GM18951 (cell line): ENCODE measurements at regions not wholly inside any gene's neighbourhood (a gene's known extent, or its start where the extent isn't known, plus 50 kb on each side); places are given as distances from the start of the nearest gene placed in this dataset.
"Not testable (repeated sequence)": the region's sequence is repeated elsewhere in the genome, so short reads cannot be mapped to it uniquely, and the experiment has no call there.

Experiments used
- POLR2A ChIP-seq: IDR thresholded peaks from 4 replicates; pipeline ENCODE4 v1.6.1; 2011; ENCODE audit warnings: mild to moderate bottlenecking; ENCODE audit not compliant: insufficient read length, insufficient read depth; ENCODE audit errors: extremely low read depth
- in situ Hi-C: fragments of 300-500 bp; cut with MboI; formaldehyde crosslinking; loops from one replicate; pipeline ENCODE4 v1.12.0; 2022; ENCODE audit warnings: low sequenced_read_pairs, mixed read lengths, inconsistent platforms; ENCODE audit not compliant: unreplicated experiment

DNA sequence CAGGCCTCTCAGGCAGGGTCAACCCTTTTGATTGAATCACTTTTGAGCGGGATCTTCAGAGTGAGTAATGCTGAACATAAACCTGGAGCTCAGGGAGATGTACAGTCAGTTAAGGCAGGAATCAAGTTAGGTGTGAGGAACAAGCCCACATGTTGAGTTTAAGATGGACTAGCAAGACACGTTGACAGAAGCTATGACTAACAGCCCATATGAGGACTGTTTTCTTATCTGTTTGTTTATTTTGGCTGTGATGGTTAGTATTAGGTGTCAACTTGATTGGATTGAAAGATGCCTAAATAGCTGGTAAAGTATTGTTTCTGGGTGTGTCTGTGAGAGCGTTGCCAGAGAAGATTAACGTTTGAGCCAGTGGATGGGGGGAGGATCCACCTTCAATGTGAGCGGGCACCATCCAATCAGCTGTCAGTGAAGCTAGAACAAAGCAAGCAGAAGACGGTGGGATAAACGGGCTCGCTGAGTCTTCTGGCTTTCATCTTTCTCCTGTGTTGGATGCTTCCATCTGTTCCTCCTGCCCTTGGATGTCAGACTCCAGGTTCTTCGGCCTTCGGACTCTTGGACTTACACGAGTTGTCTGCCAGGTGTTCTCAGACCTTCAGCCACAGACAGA, 232.3 kb upstream of the STAC start:
- in situ Hi-C loops, result no loop called here

DNA sequence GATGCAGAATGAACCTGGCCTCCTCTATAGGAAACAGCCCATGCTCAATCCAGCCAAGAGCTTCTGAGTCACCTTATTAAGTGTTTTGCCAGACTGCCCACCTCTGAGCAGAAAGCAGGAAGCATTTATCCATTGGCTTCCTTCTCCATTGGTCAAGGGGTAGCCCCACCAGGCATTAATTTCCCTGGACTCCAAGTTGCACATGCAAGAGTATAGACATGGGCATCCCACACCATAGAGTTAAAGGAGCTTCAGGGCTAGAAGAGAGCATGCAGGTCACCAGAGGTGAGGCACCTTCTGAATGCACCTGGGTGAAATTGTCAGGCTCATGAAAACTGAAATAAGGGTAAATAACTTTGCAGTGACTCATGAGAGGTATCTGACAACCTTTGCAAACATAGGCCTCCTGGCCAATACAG, 230.8 kb upstream of the STAC start:
- TF ChIP-seq POLR2A, result no peak
- in situ Hi-C loops, result no loop called here

More for the DNA sequence above, 232.3 kb upstream of the STAC start:
- no peak for TF ChIP-seq POLR2A

DNA sequence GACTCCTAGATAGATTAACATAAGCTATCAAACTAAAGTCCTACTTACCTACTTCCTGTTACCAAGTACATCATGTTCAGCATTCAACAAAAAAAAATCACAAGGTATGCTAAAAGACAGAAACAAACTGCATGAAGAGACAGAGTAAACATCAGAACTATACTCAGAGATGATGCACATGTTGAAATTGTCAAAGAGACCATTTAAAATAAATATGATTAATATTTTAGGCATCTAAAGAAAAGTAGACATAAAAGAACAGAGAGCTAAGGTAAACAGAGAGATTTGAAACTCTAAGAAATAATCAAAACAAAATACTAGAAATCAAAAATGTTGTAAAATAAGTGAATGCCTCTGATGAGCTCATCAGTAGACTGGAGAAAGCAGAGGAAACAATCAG, 224.8 kb upstream of the STAC start:
- no peak for TF ChIP-seq POLR2A
- in situ Hi-C loops, result no loop called here

DNA sequence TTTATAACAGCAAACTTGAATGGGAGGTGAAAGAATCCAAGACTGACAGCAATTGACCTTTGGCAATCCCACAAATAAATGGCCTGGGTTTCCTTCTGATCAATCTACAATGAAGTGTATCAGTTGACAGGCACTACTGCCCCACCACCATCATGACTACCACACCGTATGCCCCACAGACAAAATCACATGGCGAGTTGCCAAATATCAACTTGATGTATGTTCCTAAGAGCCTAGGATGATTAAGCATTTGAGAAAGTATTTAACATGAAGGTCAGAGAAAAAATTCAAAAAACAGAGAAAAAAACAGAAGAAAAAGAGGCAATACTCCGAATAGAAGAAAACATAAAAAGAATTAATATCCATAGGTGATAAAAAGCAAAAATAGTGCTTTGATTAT, 215.9 kb upstream of the STAC start:
- TF ChIP-seq POLR2A, result no peak
- in situ Hi-C loops, result no loop called here

DNA sequence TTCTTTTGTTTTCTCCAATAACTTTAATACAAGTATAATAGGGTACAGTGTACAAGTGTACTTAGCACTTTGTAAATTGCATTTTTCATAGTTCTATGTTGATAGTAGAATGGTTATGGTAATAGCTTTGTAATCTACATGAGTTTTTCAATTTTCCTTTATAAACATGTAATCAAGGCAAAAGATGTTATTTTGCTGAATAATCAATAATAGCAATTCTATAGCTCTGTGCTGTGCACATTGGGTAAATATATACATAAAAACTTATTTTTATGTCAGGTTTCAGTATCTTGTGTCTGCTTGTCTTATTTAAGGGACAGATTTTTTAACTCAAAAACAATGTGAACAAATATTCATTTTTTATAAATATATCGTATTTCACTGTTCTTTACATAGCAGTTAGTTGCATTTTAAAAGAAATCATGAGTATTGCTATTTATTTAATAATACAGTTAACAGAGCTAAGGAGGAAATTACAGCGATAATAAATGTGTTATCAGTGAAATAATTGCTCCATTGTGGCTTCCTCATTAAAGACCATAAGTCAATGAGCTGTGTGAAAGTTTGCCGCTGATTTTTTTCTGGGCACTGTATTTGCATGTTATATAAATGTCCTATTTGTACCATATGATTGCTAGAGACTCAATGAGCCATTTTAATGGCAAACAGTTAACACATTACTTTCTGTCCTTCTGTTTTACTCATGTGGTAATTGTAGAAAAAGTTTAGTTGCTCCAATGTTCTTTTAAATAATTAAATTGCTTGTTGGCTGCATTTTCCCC, 214.6 kb upstream of the STAC start:
- in situ Hi-C loops, result no loop called here
- TF ChIP-seq POLR2A, result no peak

DNA sequence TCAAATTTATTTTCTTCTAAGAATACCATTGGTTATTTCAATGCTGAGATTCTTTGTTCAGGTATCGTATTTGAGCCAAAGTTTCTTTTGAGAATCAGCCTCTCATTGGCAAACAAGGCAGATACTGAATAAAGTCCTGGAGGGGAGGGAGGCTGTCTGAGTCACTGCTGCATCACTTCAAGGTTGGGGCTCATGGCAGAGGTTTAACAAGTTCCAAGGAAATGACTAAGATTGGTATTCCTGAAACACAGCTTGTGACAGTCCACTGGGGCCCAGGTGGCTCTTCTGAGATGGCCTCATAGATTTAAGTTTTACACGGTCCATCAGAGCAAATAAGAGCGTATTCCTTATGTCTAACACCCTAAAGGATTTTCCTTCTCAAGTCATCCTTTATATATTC, 213.8 kb upstream of the STAC start:
- in situ Hi-C loops, result no loop called here
- no peak for TF ChIP-seq POLR2A

DNA sequence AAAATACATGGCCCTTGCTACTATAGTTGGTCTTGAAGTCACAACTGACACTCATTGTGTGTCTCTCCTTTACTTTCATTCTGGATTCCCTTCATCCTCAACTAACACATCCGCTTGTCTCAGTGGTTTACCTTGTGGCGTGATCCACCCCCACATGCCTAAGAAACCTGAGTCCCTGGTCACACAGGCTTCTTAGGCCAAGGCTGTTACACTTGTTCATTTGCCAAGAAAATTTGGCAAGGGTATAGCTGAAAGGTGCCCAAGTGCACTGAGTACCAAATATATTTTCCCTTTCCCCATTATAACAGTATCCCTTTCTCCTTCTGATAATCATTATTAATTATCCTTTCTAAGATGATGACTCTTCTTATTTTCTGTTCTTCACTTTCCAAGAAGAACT, 207.6 kb upstream of the STAC start:
- TF ChIP-seq POLR2A, result no peak
- in situ Hi-C loops, result no loop called here

DNA sequence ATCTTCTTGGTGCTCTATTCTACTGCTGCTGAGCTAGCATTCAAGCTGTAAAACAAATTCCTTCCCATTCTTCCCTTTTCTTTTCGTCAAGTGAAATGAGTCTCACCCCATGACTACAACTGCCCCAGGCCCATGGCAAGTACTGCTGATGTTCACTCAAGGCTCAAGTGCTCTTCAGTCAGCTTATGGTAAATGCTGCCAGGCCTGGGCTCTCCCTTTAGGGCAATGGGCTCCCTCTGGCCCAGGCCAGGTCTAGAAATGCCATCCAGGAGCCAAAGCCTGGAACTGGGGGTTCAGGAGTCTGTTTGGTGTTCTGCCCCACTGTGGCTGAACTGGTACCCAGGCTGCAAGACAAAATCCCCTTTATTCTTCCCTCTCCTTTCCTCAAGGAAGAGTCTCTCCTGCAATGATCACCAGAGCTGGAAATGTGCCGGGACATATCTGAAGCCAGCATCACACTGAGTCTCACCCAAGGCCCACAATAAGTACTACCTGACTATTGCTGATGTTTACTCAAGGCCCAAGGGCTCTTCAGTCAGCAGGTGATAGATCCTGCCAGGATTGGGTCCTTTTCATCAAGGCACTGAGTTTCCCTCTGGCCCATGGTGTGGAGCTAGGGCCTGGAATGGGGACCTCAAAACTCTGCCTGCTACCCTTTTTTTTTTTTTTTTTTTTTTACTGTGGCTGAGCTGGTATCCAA, 205.0 kb upstream of the STAC start:
- in situ Hi-C loops, result no loop called here
- no peak for TF ChIP-seq POLR2A

DNA sequence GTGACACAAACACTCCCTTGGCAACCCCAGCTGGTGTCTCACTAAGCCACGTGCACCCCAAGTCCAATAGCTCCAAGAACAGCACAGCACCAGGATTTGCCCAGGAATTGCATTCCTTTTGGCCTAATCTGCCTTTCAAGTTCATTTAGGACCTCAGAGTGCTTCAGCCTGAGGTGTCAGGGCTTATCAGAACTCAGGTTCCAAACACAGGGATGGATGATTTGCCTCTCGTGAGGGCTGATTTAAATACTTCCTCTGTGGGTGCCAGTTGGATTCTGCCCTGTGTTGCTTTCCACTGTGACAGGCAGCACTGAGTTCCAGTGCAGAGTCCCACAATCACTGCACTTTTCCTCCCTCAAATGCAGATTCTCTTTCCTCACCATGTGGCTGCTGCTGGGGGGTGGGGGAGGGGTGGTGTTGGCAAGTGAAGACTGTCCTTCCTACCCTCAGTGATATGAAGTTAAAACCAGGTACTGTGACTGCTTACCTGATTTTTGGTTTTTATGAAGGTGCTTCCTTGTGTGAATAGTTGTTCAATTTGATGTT, 204.3 kb upstream of the STAC start:
- in situ Hi-C loops, result no loop called here
- no peak for TF ChIP-seq POLR2A

DNA sequence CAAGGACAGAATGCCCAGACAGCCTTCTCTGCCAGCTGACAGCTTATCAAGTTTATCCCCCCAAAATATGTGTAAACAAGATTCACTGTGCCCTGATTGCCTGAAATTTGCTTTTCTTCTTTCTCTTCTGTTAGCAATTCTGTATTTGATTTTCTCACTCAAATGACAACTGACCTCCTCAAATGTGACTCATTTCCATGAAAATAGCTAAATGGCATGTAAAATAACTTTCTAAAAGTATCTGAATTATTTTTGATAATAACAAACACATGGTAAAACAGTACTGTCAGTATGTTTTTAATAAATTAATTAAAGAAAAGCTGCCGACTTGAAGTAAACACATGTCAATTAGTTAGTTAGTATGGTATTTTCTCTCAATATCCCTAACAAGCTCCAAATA, 202.3 kb upstream of the STAC start:
- in situ Hi-C loops, result no loop called here

DNA sequence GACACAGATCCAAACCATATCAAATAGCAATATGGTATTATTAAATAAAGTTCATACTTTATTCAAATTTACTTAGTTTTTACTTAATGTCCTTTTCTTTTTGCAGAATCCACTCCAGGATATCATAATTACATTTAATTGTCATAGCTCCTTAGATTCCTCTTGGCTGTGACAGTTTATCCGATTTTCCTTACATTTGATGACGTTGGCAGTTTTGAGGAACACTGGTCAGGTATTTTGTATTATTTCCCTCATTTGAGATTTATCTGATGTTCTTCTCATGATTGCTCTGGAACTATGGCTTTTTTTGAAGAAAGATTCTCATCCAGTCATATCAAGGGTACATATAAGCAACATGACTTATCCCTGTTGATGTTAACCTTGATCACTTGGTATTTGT, 198.3 kb upstream of the STAC start:
- in situ Hi-C loops, result no loop called here
- no peak for TF ChIP-seq POLR2A

More for the DNA sequence above, 202.3 kb upstream of the STAC start:
- no peak for TF ChIP-seq POLR2A

DNA sequence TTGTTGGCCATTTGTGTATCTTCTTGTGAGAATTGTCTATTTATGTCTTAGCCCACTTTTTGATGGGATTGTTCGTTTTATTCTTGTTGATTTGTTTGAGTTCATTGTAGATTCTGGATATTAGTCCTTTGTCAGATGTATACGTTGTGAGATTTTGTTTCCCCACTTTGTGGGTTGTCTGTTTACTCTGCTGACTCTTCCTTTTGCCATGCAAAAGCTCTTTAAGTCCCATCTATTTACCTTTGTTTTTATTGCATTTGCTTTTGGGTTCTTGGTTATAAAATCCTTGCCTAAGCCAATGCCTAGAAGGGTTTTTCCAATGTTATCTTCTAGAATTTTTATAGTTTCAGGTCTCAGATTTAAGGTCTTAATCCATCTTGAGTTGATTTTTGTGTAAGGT, 193.1 kb upstream of the STAC start:
- in situ Hi-C loops, result not testable (repeated sequence)

DNA sequence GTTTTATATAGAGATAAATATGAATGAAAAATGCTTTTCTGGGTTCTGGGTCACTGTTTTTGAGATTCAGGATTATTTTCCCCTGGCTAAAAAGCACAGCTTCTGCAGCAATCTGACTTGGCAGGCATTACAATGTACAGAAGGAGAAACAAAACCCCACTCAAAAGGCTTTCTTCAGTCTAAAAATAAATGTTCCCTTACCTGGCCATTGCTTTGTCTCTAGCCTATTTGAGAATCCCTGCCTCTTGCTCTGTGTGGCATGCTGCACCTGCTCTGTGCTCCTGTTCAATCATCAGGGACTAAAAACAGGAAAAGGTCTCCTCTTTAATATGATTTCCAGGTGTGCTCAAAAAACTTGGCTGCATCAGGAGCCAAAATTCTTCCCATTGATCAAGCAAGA, 187.4 kb upstream of the STAC start:
- in situ Hi-C loops, result no loop called here
- TF ChIP-seq POLR2A, result no peak

DNA sequence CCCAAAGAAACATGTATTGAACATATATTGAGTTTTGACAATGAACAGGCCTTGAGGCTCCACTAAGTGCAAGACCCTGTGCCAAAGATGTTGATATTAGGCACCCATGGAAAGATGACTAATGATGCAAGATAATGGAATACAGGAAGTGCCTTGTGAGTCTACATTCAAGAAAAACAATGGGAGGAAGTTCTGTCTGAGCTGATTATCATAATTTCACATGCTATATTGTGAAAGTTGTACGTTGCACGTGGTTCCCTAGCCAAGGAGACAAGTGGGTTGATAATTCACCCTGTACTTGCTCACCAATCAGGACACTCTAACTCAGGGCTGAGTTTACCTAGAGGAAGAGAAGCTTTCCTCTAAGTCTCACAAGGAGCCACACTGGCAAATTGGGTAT, 186.9 kb upstream of the STAC start:
- TF ChIP-seq POLR2A, result no peak
- in situ Hi-C loops, result no loop called here

DNA sequence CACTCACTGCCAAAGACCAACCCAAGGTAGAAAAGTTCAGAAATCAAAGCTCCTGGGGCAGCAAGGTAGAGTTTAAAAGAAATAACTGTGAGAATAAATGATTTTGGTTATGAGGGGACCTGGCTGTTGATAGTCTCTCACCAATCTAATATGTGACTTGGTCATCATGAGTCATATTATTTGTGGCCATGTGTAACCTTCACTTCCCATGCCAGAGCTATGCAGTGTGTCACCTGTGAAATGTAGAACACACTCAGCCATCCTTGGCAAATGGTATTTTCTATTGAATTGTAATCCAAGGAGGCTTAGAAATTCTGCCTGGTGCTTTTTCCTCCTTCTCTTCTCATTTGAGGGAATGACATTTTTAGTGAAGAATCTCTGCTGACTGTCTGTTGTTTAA, 184.2 kb upstream of the STAC start:
- TF ChIP-seq POLR2A, result no peak
- in situ Hi-C loops, result no loop called here
